ENCODE measurements at regions not wholly inside any gene's neighbourhood (a gene's known extent, or its start where the extent isn't known, plus 50 kb on each side); places are given as distances from the start of the nearest gene placed in this dataset.

GRCh38 chr10:81564143-81564542 lies 310.9 kb upstream of the NRG3 start:
- in situ Hi-C loops (cut with MboI): no loop called here
- H3K4me1 ChIP-seq (ENCODE audit: control insufficient read depth, insufficient read depth, low read length): no peaks in the 10 kb centered on the region
- H3K79me2 ChIP-seq (ENCODE audit: control insufficient read depth, insufficient read depth, low read length): no peaks in the 10 kb centered on the region
- ChIA-PET SMC1A (ENCODE audit: uncharacterized antibody, unreplicated experiment) (no interaction called here), RAD21 (ENCODE audit: unreplicated experiment) (no interaction called here), POLR2A (no interaction called here), CTCF (no interaction called here)
- no peak for ATAC-seq
- DNase-seq (ENCODE audit: low read depth, low spot score): no peak
- no peak overlapping the region for H2AFZ ChIP-seq (ENCODE audit: control insufficient read depth, low read depth, low read length)
- no peak overlapping the region for H3K4me2 ChIP-seq (ENCODE audit: control insufficient read depth, insufficient read depth)
- no peak overlapping the region for H3K27ac ChIP-seq (ENCODE audit: control insufficient read depth, insufficient read depth)
- no peak for TF ChIP-seq RELB (IDR thresholded peaks at IDR 0.05; ENCODE audit: low read depth)
- 0 out of 2 replicates have a peak, but pooled peaks have one; percentile 22 for TF ChIP-seq ZNF687 (IDR thresholded peaks at IDR 0.05)
- TF ChIP-seq MTA2 (IDR thresholded peaks at IDR 0.05; ENCODE audit: low read depth): 0 out of 2 replicates have a peak, but pooled peaks have one; percentile 18
- no peaks in the 10 kb centered on the region for H3K9me3 ChIP-seq (replicated peaks; ENCODE audit: control insufficient read depth, insufficient read depth, low read length)
- FAIRE-seq: no peak
- no TSS peak for BruUV-seq (replicated peaks)
- no peak overlapping the region for H3K4me3 ChIP-seq
- intact Hi-C loops (cut with micrococcal nuclease; ENCODE audit: unreplicated experiment): no loop called here
- no peaks in the 10 kb centered on the region for H4K20me1 ChIP-seq (ENCODE audit: control insufficient read depth, insufficient read depth)
- H3K36me3 ChIP-seq (ENCODE audit: control insufficient read depth in 2 of 2, insufficient read depth in 2 of 2, low read length in 1 of 2): no peaks in the 10 kb centered on the region
- WGBS (ENCODE audit: insufficient coverage, insufficient replicate concordance, low lambda C conversion rate, missing lambda C conversion rate): 0% methylated on average over 3 of the region's 3 CpGs
- no peaks in the 10 kb centered on the region for H3K27me3 ChIP-seq (replicated peaks in 1 of 2; ENCODE audit: control insufficient read depth in 2 of 2, insufficient read depth in 2 of 2, low read length in 1 of 2)
- H3K9ac ChIP-seq (ENCODE audit: control insufficient read depth, insufficient read depth, low read length): no peak overlapping the region
